Astrocyte (in vitro differentiated cells and primary cell): ENCODE measurements at regions not wholly inside any gene's neighbourhood (a gene's known extent, or its start where the extent isn't known, plus 50 kb on each side); places are given as distances from the start of the nearest gene placed in this dataset.

Source experiments
- CTCF ChIP-seq: IDR thresholded peaks from 2 replicates; pipeline ENCODE4 v1.5.1; 2011; ENCODE audit warnings: low read depth, mild to moderate bottlenecking, inconsistent platforms, low read length, moderate library complexity; ENCODE audit not compliant: insufficient read depth
- EZH2 ChIP-seq: IDR thresholded peaks from 2 replicates; pipeline ENCODE4 v1.6.1; 2012; ENCODE audit warnings: mild to moderate bottlenecking, low read length, inconsistent platforms; ENCODE audit not compliant: insufficient read depth

GRCh38 chr17:72425133-72425793 lies 304.4 kb downstream of the SOX9 start:
- no peak for TF ChIP-seq CTCF
- no peak for TF ChIP-seq EZH2
